ENCODE measurements at regions not wholly inside any gene's neighbourhood (a gene's known extent, or its start where the extent isn't known, plus 50 kb on each side); places are given as distances from the start of the nearest gene placed in this dataset.

- no peaks in the 10 kb centered on the region for H3K9me3 Mint-ChIP-seq (ENCODE audit: low read depth)
- ChIA-PET POLR2A (no interaction called here), CTCF (no interaction called here)
- no peak overlapping the region for H3K4me3 Mint-ChIP-seq
- ATAC-seq (no peak), DNase-seq (no peak)
- H3K27me3 Mint-ChIP-seq, result no peaks in the 10 kb centered on the region
- no peaks in the 10 kb centered on the region for H3K36me3 Mint-ChIP-seq (ENCODE audit: low read depth)
- H3K4me1 Mint-ChIP-seq, result no peaks in the 10 kb centered on the region
- H3K27ac Mint-ChIP-seq, result no peak overlapping the region
- intact Hi-C loops (cut with DNase I, micrococcal nuclease), result no loop called here
These were observed 99.3 kb upstream of the LRATD1 start for GRCh38 chr2:14533131-14533757.

DNA sequence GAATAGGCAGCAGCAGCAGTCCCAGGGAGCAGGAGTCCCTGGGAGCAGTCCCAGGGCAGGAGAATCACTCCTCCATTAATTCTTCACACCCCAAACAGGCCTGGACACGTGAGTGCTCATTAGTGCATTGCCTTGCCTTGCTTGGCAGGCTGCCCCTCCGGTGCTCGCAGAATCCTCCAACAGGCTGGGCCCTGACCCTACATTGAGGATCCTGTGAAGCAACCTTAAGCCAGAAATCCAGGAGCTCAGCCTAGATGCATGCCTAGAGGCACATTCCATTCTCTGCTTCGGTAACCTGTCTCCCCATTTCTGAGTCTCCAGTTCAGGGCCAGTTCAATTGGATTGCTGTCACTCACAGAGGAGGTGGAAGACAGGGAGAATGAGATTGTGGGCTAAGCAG lies 97.4 kb upstream of the LRATD1 start:
- ChIA-PET CTCF (interaction anchor here (1.6 kb wide), 1 partner anchor 10 kb away, joined by 3 read pairs; no protein-coding TSS in a partner anchor), POLR2A (no interaction called here)
- intact Hi-C loops (cut with DNase I, micrococcal nuclease), result no loop called here
- ATAC-seq, result no peak
- H3K4me3 Mint-ChIP-seq, result no peak overlapping the region
- no peaks in the 10 kb centered on the region for H3K36me3 Mint-ChIP-seq (ENCODE audit: low read depth)
- no peak overlapping the region for H3K27ac Mint-ChIP-seq
- no peak for DNase-seq
- no peaks in the 10 kb centered on the region for H3K4me1 Mint-ChIP-seq
- no peaks in the 10 kb centered on the region for H3K27me3 Mint-ChIP-seq
- H3K9me3 Mint-ChIP-seq (ENCODE audit: low read depth), result no peaks in the 10 kb centered on the region

DNA sequence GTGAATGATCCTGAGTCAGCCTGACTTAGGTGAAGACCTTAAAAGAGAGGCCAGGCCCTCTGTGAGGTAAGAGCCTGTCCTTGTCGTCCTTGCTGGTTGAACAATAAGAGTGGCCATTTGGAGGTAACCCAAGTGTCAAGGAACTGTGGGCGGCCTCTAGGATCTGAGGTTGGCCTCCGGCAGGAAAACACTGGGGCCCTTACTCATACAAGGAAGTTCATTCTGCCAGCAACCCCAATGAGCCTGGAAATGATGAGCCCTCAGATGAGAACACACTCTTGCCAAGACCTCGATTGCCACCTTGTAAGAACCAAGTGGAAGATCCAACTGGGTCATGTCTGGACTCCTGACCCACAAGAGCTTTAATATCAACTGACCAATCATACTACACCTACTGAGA lies 95.5 kb upstream of the LRATD1 start:
- H3K27ac Mint-ChIP-seq, result no peak overlapping the region
- CTCF ChIA-PET, result interaction anchor here (0.7 kb wide), 1 partner anchor 179 kb away, joined by 3 read pairs; no protein-coding TSS in a partner anchor

GRCh38 chr2:14540015-14540414 lies 92.5 kb upstream of the LRATD1 start:
- CTCF ChIA-PET, result no interaction called here
- Mint-ChIP-seq H3K27me3 (no peaks in the 10 kb centered on the region), H3K4me1 (no peaks in the 10 kb centered on the region), H3K27ac (no peak overlapping the region), H3K36me3 (ENCODE audit: low read depth) (no peaks in the 10 kb centered on the region), H3K9me3 (ENCODE audit: low read depth) (peaks cover 6% of the 10 kb centered on the region), H3K4me3 (no peak overlapping the region)
- ATAC-seq, result no peak
- intact Hi-C loops (cut with DNase I, micrococcal nuclease), result no loop called here
- DNase-seq, result no peak
- POLR2A ChIA-PET, result no interaction called here

More for the DNA sequence above, 95.5 kb upstream of the LRATD1 start:
- intact Hi-C loops (cut with DNase I, micrococcal nuclease), result no loop called here
- no peaks in the 10 kb centered on the region for H3K27me3 Mint-ChIP-seq
- H3K36me3 Mint-ChIP-seq (ENCODE audit: low read depth), result no peaks in the 10 kb centered on the region
- no peaks in the 10 kb centered on the region for H3K4me1 Mint-ChIP-seq
- no peak overlapping the region for H3K4me3 Mint-ChIP-seq
- no peak for ATAC-seq
- POLR2A ChIA-PET, result no interaction called here
- H3K9me3 Mint-ChIP-seq (ENCODE audit: low read depth), result no peaks in the 10 kb centered on the region
- DNase-seq, result no peak

- Mint-ChIP-seq H3K4me1 (no peaks in the 10 kb centered on the region), H3K27ac (no peak overlapping the region), H3K9me3 (ENCODE audit: low read depth) (peaks cover 6% of the 10 kb centered on the region), H3K36me3 (ENCODE audit: low read depth) (no peaks in the 10 kb centered on the region), H3K27me3 (no peaks in the 10 kb centered on the region), H3K4me3 (no peak overlapping the region)
- ChIA-PET CTCF (no interaction called here), POLR2A (no interaction called here)
- DNase-seq (no peak), ATAC-seq (no peak)
- intact Hi-C loops (cut with DNase I, micrococcal nuclease), result no loop called here
These were observed 89.2 kb upstream of the LRATD1 start for GRCh38 chr2:14543284-14543683.

GRCh38 chr2:14544247-14544646 lies 88.3 kb upstream of the LRATD1 start:
- no peak for ATAC-seq
- ChIA-PET CTCF (no interaction called here), POLR2A (no interaction called here)
- H3K36me3 Mint-ChIP-seq (ENCODE audit: low read depth), result no peaks in the 10 kb centered on the region
- H3K4me3 Mint-ChIP-seq, result no peak overlapping the region
- DNase-seq, result no peak
- H3K27ac Mint-ChIP-seq, result no peak overlapping the region
- H3K27me3 Mint-ChIP-seq, result no peaks in the 10 kb centered on the region
- H3K4me1 Mint-ChIP-seq, result no peaks in the 10 kb centered on the region
- intact Hi-C loops (cut with DNase I, micrococcal nuclease), result no loop called here
- peaks cover 6% of the 10 kb centered on the region for H3K9me3 Mint-ChIP-seq (ENCODE audit: low read depth)

DNA sequence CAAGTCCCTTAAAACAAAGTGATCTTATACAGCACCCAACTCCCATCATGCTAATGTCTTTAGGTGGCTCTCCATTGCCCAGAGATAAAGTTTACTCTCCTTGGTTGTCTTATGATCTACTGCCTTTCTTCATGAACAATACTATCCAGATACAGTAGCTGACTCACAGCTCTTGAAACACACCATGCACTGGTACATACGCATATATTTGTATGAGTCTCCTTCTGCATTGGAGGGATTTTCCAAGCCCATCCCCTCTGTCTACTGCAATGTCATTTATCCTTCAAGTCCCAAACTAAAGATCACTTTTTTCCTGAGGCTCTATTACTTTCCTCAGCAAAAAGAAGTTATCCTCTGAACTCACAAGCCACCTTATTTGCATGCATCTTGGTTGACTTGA lies 84.7 kb upstream of the LRATD1 start:
- intact Hi-C loops (cut with DNase I, micrococcal nuclease), result no loop called here
- Mint-ChIP-seq H3K27ac (no peak overlapping the region), H3K27me3 (no peaks in the 10 kb centered on the region), H3K36me3 (ENCODE audit: low read depth) (no peaks in the 10 kb centered on the region), H3K4me1 (no peaks in the 10 kb centered on the region), H3K9me3 (ENCODE audit: low read depth) (peaks cover 2% of the 10 kb centered on the region), H3K4me3 (no peak overlapping the region)
- DNase-seq, result no peak
- no peak for ATAC-seq
- POLR2A ChIA-PET, result no interaction called here
- CTCF ChIA-PET, result no interaction called here

DNA sequence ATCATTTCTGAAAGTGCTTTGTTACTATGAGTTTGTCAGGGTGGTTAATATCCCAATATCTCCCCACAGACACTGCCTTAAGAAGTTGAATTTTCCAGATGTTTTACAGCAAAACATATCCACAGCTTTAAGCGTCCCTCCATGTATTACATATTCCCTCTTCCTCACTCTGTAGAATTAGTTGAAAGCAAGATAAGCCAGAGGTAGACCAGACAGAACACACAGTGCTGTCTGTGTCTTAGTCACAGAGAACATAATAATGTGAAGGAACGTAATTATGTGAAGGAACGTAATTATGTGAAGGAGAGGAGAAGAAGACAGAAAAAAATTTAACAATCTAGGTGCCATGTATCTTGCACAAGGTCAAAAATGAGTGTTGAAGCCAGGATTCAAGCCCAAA lies 81.9 kb upstream of the LRATD1 start:
- intact Hi-C loops (cut with DNase I, micrococcal nuclease), result no loop called here
- Mint-ChIP-seq H3K36me3 (ENCODE audit: low read depth) (no peaks in the 10 kb centered on the region), H3K27me3 (no peaks in the 10 kb centered on the region), H3K27ac (no peak overlapping the region), H3K4me1 (no peaks in the 10 kb centered on the region), H3K9me3 (ENCODE audit: low read depth) (no peaks in the 10 kb centered on the region), H3K4me3 (no peak overlapping the region)
- POLR2A ChIA-PET, result no interaction called here
- no peak for ATAC-seq
- no peak for DNase-seq
- CTCF ChIA-PET, result no interaction called here

DNA sequence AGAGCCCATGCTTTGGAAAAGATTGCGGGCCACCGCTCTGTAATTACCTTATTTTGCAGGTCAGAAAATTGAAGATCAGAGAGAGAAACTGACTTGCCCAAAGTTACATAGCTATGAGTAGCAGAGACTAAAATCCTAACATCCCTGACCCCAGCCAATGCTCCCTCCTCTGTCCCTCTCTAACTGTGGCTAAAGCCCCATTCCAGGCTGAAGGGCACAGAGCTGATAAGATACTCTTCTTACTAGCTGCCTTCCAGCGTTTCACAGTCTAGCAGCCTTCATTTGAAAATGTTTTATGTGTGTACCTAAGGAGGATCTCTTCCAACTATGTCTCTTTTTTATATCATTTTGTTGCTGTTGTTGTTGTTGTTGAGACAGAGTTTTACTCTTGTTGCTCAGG lies 81.4 kb upstream of the LRATD1 start:
- H3K4me1 Mint-ChIP-seq, result no peaks in the 10 kb centered on the region
- intact Hi-C loops (cut with DNase I, micrococcal nuclease), result no loop called here
- POLR2A ChIA-PET, result no interaction called here
- H3K27me3 Mint-ChIP-seq, result no peaks in the 10 kb centered on the region
- no peak overlapping the region for H3K4me3 Mint-ChIP-seq
- no peak overlapping the region for H3K27ac Mint-ChIP-seq
- CTCF ChIA-PET, result no interaction called here
- DNase-seq (no peak), ATAC-seq (no peak)
- no peaks in the 10 kb centered on the region for H3K9me3 Mint-ChIP-seq (ENCODE audit: low read depth)
- no peaks in the 10 kb centered on the region for H3K36me3 Mint-ChIP-seq (ENCODE audit: low read depth)

GRCh38 chr2:14552286-14552685 lies 80.2 kb upstream of the LRATD1 start:
- Mint-ChIP-seq H3K4me1 (no peaks in the 10 kb centered on the region), H3K27ac (no peak overlapping the region), H3K36me3 (ENCODE audit: low read depth) (no peaks in the 10 kb centered on the region), H3K9me3 (ENCODE audit: low read depth) (no peaks in the 10 kb centered on the region), H3K4me3 (no peak overlapping the region), H3K27me3 (no peaks in the 10 kb centered on the region)
- CTCF ChIA-PET, result no interaction called here
- POLR2A ChIA-PET, result interaction anchor here (0.7 kb wide), 1 partner anchor 628 kb away, joined by 3 read pairs; no protein-coding TSS in a partner anchor
- DNase-seq (no peak), ATAC-seq (no peak)
- intact Hi-C loops (cut with DNase I, micrococcal nuclease), result no loop called here

DNA sequence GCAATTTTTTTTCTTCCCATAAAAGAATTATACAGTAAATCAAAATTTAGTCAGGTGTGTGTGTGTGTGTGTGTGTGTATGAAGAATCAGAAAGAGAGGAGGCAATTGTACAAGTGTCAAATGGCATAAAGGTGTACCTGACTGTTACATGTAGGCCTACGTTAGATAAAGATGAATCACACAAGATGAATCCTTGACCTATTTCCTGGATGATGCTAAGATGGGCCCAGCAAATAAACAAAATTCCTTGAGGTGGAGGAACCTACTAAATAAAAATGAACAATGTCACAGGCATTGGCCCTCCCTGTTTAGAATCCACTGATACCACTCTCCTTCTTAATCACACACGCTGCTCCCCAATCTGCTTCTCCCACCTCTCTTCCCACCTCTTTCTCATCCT lies 79.7 kb upstream of the LRATD1 start:
- Mint-ChIP-seq H3K4me3 (no peak overlapping the region), H3K36me3 (ENCODE audit: low read depth) (no peaks in the 10 kb centered on the region), H3K27me3 (no peaks in the 10 kb centered on the region)

GRCh38 chr2:14554849-14555545 lies 77.5 kb upstream of the LRATD1 start:
- intact Hi-C loops (cut with DNase I, micrococcal nuclease), result no loop called here
- H3K4me3 Mint-ChIP-seq, result no peak overlapping the region
- CTCF ChIA-PET, result interaction anchor here (0.6 kb wide), 1 partner anchor 539 kb away, joined by 6 read pairs; no protein-coding TSS in a partner anchor

More for the DNA sequence above, 79.7 kb upstream of the LRATD1 start:
- no peaks in the 10 kb centered on the region for H3K9me3 Mint-ChIP-seq (ENCODE audit: low read depth)
- no peak overlapping the region for H3K27ac Mint-ChIP-seq
- ChIA-PET CTCF (no interaction called here), POLR2A (interaction anchor here (0.7 kb wide), 1 partner anchor 627 kb away, joined by 3 read pairs; no protein-coding TSS in a partner anchor)
- H3K4me1 Mint-ChIP-seq, result no peaks in the 10 kb centered on the region
- no peak for DNase-seq
- intact Hi-C loops (cut with DNase I, micrococcal nuclease), result no loop called here
- ATAC-seq, result no peak

More at GRCh38 chr2:14554849-14555545, 77.5 kb upstream of the LRATD1 start:
- POLR2A ChIA-PET, result no interaction called here
- Mint-ChIP-seq H3K4me1 (no peaks in the 10 kb centered on the region), H3K27ac (no peak overlapping the region), H3K9me3 (ENCODE audit: low read depth) (no peaks in the 10 kb centered on the region), H3K36me3 (ENCODE audit: low read depth) (no peaks in the 10 kb centered on the region), H3K27me3 (no peaks in the 10 kb centered on the region)
- DNase-seq (no peak), ATAC-seq (no peak)
